ENCODE measurements at regions not wholly inside any gene's neighbourhood (a gene's known extent, or its start where the extent isn't known, plus 50 kb on each side); places are given as distances from the start of the nearest gene placed in this dataset.
"Not testable (repeated sequence)": the region's sequence is repeated elsewhere in the genome, so short reads cannot be mapped to it uniquely, and the experiment has no call there.

GRCh38 chrX:97860226-97860625, 976.5 kb downstream of the RPA4 start:
- DNase-seq: no peak

DNA sequence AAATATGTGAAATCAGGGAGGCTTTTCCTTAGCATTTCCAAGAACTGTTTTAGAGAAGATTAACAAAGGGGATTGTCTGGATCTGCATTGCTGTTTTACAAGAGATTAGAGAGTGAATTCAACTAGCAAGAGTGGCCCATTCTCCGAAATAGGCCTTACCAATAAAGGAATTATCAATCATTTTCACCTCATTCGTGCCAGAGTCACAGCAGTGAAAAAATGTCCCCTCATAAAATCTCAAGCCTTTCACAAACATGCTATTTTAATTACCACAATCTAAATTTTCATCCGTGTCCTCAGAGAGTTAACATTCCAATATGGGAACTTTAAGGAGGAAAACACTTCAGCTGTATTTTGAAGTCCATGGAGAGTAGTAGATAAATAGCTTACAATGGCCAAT, 979.6 kb downstream of the RPA4 start:
- no peak for DNase-seq

DNA sequence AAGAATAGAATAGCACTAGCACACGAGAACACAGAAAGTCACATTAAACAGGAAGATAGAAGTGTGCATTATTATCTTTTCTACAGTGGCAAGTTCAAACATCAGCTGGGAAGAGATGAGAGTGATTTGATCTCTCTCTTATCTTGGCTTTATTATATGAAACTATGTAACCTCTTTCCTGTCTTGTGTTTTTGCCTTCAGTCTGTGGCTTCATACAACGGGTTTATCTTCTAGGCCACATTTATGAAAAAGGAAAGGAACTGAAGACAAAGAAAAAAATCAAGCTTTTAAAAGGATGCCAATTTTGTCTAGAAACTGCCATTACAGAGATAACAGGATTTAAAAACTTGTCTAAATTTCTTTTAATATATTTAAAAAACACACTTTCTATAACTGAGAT, 983.6 kb downstream of the RPA4 start:
- no peak for DNase-seq

GRCh38 chrX:97876697-97877407, 993.1 kb downstream of the RPA4 start:
- no peak for DNase-seq

DNA sequence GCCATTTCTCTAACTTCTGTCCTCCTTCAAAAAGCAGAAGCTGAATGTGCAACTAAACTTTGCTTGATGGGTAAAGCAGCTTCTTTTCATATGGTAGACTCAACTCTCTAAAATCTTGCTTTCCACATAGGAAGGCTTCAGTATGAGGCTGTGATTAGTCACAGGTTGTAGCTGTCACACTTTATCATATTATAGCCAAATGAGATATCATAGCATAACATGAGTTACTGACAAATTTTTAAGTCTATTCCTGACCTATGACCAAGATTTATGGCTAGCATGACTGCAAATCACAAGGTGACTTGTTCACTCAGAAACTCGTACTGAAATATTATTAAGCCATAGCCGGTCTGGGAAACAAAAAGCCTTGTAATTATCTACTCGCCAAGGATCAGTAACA, 998.6 kb downstream of the RPA4 start:
- DNase-seq: no peak

GRCh38 chrX:97895751-97896150, 1012.0 kb downstream of the RPA4 start:
- no peak for DNase-seq

- no peak for DNase-seq
These were observed 1014.3 kb downstream of the RPA4 start for GRCh38 chrX:97897998-97898397.

GRCh38 chrX:97898798-97899197, 1015.1 kb downstream of the RPA4 start:
- DNase-seq: no peak

DNA sequence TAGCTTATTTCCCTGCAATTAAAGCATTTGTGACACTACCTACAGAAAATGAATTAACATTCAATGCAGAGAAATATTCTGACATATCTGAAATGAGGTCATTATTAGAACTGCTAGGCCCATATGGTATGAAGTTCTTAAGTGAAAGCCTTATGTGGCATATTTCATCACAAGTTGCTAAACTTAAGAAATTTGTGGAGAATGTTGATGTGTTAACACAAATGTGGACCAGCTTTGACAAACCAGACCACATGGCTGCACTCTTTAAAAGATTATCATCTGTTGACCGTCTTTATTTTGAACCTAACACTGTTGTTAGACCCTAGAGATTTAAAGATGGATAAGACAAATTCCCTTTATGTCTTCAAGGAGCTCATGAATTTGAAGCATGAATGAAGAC, 1024.1 kb downstream of the RPA4 start:
- DNase-seq: no peak

GRCh38 chrX:97909245-97909644, 1025.5 kb downstream of the RPA4 start:
- DNase-seq: no peak

DNA sequence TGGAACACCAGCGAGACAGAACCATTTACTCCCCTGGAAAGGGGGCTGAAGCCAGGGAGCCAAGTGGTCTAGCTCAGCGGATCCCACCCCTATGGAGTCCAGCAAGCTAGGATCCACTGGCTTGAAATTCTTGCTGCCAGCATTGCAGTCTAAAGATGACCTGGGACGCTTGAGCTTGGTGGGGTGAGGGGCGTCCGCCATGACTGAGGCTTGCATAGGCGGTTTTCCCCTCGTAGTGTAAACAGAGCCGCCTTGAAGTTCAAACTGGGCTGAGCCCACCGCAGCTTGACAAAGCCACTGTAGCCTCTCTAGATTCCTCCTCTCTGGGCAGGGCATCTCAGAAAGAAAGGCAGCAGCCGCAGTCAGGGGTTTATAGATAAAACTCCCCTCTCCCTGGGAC, 1031.7 kb downstream of the RPA4 start:
- not testable (repeated sequence) for DNase-seq

GRCh38 chrX:97921223-97921622, 1037.5 kb downstream of the RPA4 start:
- not testable (repeated sequence) for DNase-seq

- no peak for DNase-seq
These were observed 1047.9 kb downstream of the RPA4 start for GRCh38 chrX:97931586-97931985.

GRCh38 chrX:97936296-97936695, 1052.6 kb downstream of the RPA4 start:
- DNase-seq: no peak

- no peak for DNase-seq
These were observed 1055.0 kb downstream of the RPA4 start for GRCh38 chrX:97938706-97939105.

DNA sequence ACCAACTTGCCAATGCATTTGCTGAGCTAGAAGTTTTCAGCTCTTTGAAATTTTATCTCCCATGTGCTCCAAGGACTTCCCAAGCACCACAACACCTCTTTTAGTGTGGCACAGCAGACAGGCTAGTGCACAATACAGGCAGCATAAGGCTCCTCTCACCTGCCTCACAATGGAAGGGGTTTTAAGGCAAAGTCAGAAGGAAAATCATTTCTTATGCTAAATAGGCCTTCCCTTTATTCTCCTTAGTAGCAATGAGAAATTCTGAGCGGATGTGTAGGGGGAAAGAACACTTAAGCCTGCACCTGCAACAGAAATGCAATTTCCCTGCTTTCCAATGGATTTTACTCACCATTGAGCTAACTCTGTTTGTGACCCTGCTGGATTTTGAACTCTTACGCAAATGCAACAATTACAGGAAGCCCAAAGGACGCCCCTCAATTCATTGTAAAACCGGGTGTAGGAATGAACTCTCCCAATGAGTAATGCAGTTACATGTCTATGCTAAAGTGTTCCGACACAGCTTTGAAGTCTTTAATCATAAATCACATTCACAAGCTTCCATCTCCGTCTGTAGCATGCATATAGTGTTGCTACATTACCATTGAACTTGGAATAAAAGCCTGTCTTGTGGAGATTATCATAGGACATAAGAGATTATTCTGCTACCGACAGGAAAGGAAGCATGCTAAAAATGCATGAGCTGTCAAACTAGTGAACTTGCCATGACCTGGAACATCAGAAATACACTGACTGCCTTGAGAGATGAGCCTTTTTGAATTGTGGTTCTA, 1084.9 kb downstream of the RPA4 start:
- DNase-seq: no peak

DNA sequence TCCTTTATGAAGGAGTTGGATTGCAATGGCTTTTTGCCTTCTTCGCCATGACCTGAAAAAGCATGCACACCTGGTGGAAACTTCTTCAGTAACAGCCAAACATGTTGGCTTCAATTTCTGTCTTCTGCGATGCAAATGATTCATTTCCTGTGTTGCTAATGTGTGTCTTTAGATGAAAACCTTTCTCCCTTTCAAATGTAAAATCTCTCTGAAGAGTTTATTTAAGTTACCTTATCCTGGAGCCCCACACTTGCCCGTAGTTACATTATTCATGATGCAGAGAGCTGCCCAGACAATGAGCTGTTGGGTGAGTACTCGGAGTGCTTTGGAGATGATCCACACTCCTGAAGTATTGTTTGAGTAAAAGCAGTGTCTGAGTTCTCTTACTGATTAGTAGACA, 1100.9 kb downstream of the RPA4 start:
- DNase-seq: no peak

- DNase-seq: no peak
These were observed 1101.4 kb downstream of the RPA4 start for GRCh38 chrX:97985096-97985495.

DNA sequence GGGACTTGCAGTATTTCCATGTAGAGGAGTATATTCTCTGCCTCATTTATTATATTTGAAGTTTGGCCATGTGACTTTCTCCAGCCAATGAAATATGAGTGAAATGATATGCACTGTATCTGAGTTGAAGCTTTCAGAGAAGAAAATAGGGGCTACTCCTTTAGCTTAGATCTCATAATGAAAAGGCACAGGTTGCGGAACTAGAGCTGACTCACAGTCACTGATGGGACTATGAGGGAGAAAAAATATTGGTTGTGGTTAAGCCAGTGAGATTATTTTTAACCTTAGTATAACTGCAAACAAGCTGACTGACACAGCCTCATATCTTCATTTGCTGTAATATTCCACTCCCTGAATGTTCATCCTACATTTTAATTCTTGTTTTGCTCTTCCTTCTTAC, 1104.3 kb downstream of the RPA4 start:
- DNase-seq: no peak

GRCh38 chrX:97995834-97996233, 1112.1 kb downstream of the RPA4 start:
- DNase-seq: no peak

DNA sequence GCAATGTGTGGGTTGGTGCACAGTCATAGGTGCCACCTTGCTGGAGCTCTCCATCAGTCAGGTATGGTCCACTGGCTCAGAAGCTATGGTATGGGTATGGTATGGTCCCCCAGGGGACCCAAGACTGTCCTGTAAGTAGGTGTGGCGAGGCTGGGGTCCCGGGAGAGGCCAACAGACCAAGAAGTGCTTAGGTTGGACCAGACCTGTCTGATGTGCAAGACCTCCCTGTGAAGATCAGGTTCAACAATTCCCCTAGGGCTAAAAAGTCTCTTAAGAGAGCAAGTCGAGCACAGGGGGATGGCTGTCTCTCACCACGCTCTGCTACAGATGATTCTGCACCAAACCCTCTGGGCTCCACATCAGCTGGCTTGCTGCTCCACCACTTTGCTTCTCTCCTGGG, 1145.0 kb downstream of the RPA4 start:
- no peak for DNase-seq

DNA sequence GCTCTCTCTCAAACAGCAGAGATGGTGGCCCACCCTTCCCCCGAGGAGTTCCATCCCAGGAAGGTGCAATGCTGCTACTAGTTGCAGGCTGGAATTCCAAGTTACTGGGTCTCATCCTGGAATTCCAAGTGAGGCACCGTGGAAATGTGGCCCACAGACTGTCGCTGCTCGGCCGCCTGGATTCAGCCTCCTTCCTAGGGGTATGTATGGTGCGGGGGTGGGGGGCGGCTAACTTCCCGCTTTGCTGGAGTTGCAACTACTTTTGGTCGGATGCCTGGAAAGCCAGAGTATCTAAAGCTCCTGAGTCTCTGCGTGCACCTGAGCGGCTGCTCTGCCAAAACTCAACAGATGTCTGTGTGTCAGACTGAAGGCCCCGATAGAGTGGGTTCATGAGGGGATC, 1146.2 kb downstream of the RPA4 start:
- no peak for DNase-seq

DNA sequence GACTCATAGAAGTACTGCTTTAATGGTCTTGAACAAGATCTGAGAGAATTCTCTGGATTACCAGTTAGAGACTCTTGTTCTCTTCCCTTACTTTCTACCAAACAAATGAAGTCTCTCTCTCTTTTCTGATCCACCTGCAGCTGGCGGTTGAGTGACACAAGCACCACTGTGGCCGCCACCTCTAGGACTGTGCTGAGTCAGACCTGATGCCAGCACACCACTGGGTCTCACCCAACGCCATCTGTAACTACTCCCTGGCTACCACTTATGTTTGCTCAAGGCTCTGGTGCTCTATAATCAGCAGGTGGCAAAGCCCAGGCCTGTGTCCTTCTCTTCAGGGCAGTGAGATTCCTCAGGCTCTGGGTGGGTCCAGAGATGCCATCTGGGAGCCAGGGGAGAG, 1173.5 kb downstream of the RPA4 start:
- DNase-seq: no peak

DNA sequence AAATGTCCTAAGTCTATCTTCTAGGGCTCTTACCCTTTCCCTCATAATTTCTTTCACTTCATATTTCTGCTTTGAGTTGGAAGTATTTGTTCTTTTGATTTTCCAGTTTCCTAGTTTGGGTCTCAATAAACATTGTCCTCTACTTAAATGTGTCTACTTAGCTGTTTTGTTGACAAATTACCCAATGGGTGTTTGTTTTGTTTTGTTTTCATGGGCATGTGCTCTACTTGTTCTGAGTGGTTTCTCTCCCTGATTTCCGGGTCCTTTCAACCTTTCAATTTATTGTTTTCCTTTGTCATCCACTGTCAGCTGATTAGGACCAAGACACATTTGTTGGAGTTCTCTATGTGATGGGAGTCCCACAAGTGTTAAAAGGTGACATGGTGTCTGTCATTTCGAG, 1181.4 kb downstream of the RPA4 start:
- DNase-seq: no peak

GRCh38 chrX:98067611-98068010, 1183.9 kb downstream of the RPA4 start:
- DNase-seq: no peak

Data from retina (tissue), 1 donor.